Keratinocyte (primary cell): ENCODE measurements at regions not wholly inside any gene's neighbourhood (a gene's known extent, or its start where the extent isn't known, plus 50 kb on each side); places are given as distances from the start of the nearest gene placed in this dataset.

Source experiments
- DNase-seq: peaks from one replicate; pipeline ENCODE4 v3.0.0-alpha.2; 2011; ENCODE audit warnings: low read depth, missing footprints, low spot score
- FAIRE-seq: peaks from 2 replicates; lab custom pipeline; 2011; peaks lifted over from hg19 to GRCh38; lab: Jason Lieb, UNC
- H2AFZ ChIP-seq: 2 replicates; pipeline ENCODE4 v1.6.0; 2012; ENCODE audit warnings: low read length, control low read depth, inconsistent platforms; ENCODE audit not compliant: control insufficient read depth
- H3K27ac ChIP-seq: 2 replicates; pipeline ENCODE4 v1.5.1; 2011; ENCODE audit warnings: low read length; ENCODE audit not compliant: control insufficient read depth, insufficient read depth
- H3K27me3 ChIP-seq: 3 replicates; pipeline ENCODE4 v1.6.0; 2011; ENCODE audit warnings: low read length; ENCODE audit not compliant: control insufficient read depth, insufficient read depth; ENCODE audit errors: extremely low read depth
- H3K36me3 ChIP-seq, 2 experiments: 2 replicates in 1 of 2; 3 replicates in 1 of 2; pipeline ENCODE4 v1.5.1; 2011; ENCODE audit warnings: low read length in 2 of 2, mild to moderate bottlenecking in 1 of 2; ENCODE audit not compliant: control insufficient read depth in 2 of 2, insufficient read depth in 2 of 2; ENCODE audit errors: extremely low read depth in 1 of 2
- H3K4me1 ChIP-seq: 3 replicates; pipeline ENCODE4 v1.5.1; 2011; ENCODE audit warnings: low read length; ENCODE audit not compliant: control insufficient read depth, insufficient read depth; ENCODE audit errors: extremely low read depth
- H3K4me2 ChIP-seq: 3 replicates; pipeline ENCODE4 v1.6.0; 2011; ENCODE audit warnings: low read depth, low read length; ENCODE audit not compliant: control insufficient read depth, insufficient read depth; ENCODE audit errors: extremely low read depth
- H3K4me3 ChIP-seq, 3 experiments: fragments of 200-600 bp in 1 of 3; sonication (generic) in 1 of 3; 2 replicates in 2 of 3; 3 replicates in 1 of 3; pipeline ENCODE4 v1.5.1; 2011 to 2016; ENCODE audit warnings: low read length in 3 of 3, mild to moderate bottlenecking in 3 of 3, control low read depth in 2 of 3, inconsistent platforms in 1 of 3, low read depth in 1 of 3, mixed read lengths in 1 of 3, mixed run types in 1 of 3, moderate library complexity in 1 of 3; ENCODE audit not compliant: control insufficient read depth in 2 of 3, insufficient read depth in 2 of 3; ENCODE audit errors: extremely low read depth in 1 of 3
- H3K79me2 ChIP-seq: 2 replicates; pipeline ENCODE4 v1.6.0; 2012; ENCODE audit warnings: low read length; ENCODE audit not compliant: control insufficient read depth, insufficient read depth
- H3K9ac ChIP-seq: 3 replicates; pipeline ENCODE4 v1.6.0; 2011; ENCODE audit warnings: low read length; ENCODE audit not compliant: control insufficient read depth, insufficient read depth; ENCODE audit errors: extremely low read depth
- H3K9me1 ChIP-seq: 3 replicates; pipeline ENCODE4 v1.6.0; 2011; ENCODE audit warnings: low read length; ENCODE audit not compliant: control insufficient read depth, insufficient read depth; ENCODE audit errors: extremely low read depth
- H3K9me3 ChIP-seq: 2 replicates; pipeline ENCODE4 v1.5.1; 2012; ENCODE audit warnings: low read depth, low read length; ENCODE audit not compliant: control insufficient read depth
- H4K20me1 ChIP-seq: 3 replicates; pipeline ENCODE4 v1.6.0; 2011; ENCODE audit warnings: low read length; ENCODE audit not compliant: control insufficient read depth, insufficient read depth; ENCODE audit errors: extremely low read depth
- CTCF ChIP-seq, 3 experiments: IDR thresholded peaks in 1 of 3; conservative IDR thresholded peaks in 1 of 3; optimal IDR thresholded peaks in 1 of 3; 2 replicates in 2 of 3; 3 replicates in 1 of 3; pipeline versions ENCODE3 to v1.5.1; 2011; ENCODE audit warnings: low read length in 3 of 3, mild to moderate bottlenecking in 3 of 3, moderate library complexity in 2 of 3, control low read depth in 1 of 3, inconsistent platforms in 1 of 3; ENCODE audit not compliant: insufficient read depth in 2 of 3; ENCODE audit errors: extremely low read depth in 1 of 3
- EZH2 ChIP-seq: IDR thresholded peaks from one replicate; pipeline ENCODE4 v1.6.1; 2012; ENCODE audit warnings: inconsistent platforms, mild to moderate bottlenecking, low read length, moderate library complexity
- dilution Hi-C: fragments of 300-500 bp; cut with MboI; formaldehyde crosslinking; loops from one replicate; pipeline ENCODE4 v1.7.0; 2020; ENCODE audit warnings: low sequenced_read_pairs; ENCODE audit not compliant: extremely low pct_ligation_motif_present

- no peak for TF ChIP-seq EZH2
- peak in 1 of 3 experiments; percentile 25 for TF ChIP-seq CTCF (optimal IDR thresholded peaks at IDR 0.05 in 1 of 3, IDR thresholded peaks at IDR 0.05 in 1 of 3, conservative IDR thresholded peaks at IDR 0.05 in 1 of 3; ENCODE audit: extremely low read depth in 1 of 3, insufficient read depth in 2 of 3, low read length in 3 of 3)
- no peak for FAIRE-seq
- no peak overlapping the region for H2AFZ ChIP-seq
- H3K27ac ChIP-seq: no peak overlapping the region
- dilution Hi-C loops: no loop called here
- no peak overlapping the region for H3K4me3 ChIP-seq
- H4K20me1 ChIP-seq: no peaks in the 10 kb centered on the region
- no peaks in the 10 kb centered on the region for H3K9me1 ChIP-seq
- H3K9me3 ChIP-seq: no peaks in the 10 kb centered on the region
- no peak overlapping the region for H3K4me2 ChIP-seq
- H3K79me2 ChIP-seq: no peaks in the 10 kb centered on the region
- no peak overlapping the region for H3K9ac ChIP-seq
- no peaks in the 10 kb centered on the region for H3K4me1 ChIP-seq
- DNase-seq: no peak
- H3K36me3 ChIP-seq: no peaks in the 10 kb centered on the region
- no peaks in the 10 kb centered on the region for H3K27me3 ChIP-seq
Observed at GRCh38 chrX:114075073-114075673, 508.7 kb upstream of the HTR2C start.

GRCh38 chrX:114073926-114074325 lies 510.0 kb upstream of the HTR2C start:
- dilution Hi-C loops: no loop called here
- Histone ChIP-seq H3K27ac (no peak overlapping the region), H3K9ac (no peak overlapping the region), H3K9me1 (no peaks in the 10 kb centered on the region), H4K20me1 (no peaks in the 10 kb centered on the region), H3K4me1 (no peaks in the 10 kb centered on the region), H3K79me2 (no peaks in the 10 kb centered on the region), H3K4me2 (no peak overlapping the region), H2AFZ (no peak overlapping the region), H3K27me3 (no peaks in the 10 kb centered on the region), H3K4me3 (no peak overlapping the region), H3K9me3 (no peaks in the 10 kb centered on the region), H3K36me3 (no peaks in the 10 kb centered on the region)
- DNase-seq: no peak
- no peak for TF ChIP-seq CTCF (optimal IDR thresholded peaks at IDR 0.05 in 1 of 3, IDR thresholded peaks at IDR 0.05 in 1 of 3, conservative IDR thresholded peaks at IDR 0.05 in 1 of 3; ENCODE audit: extremely low read depth in 1 of 3, insufficient read depth in 2 of 3, low read length in 3 of 3)
- no peak for TF ChIP-seq EZH2
- FAIRE-seq: no peak
